ENCODE measurements at regions not wholly inside any gene's neighbourhood (a gene's known extent, or its start where the extent isn't known, plus 50 kb on each side); places are given as distances from the start of the nearest gene placed in this dataset.

- DNase-seq (ENCODE audit: low read depth) = no peak
- TF ChIP-seq CTCF (conservative IDR thresholded peaks at IDR 0.05; ENCODE audit: low read depth, low read length) = no peak
- H3K4me3 ChIP-seq (ENCODE audit: low read depth, low read length) = no peak overlapping the region
Observed at GRCh38 chrX:102988517-102988916, 51.4 kb downstream of the RAB40AL start.

- no peak for TF ChIP-seq CTCF (conservative IDR thresholded peaks at IDR 0.05; ENCODE audit: low read depth, low read length)
- DNase-seq (ENCODE audit: low read depth) = no peak
- H3K4me3 ChIP-seq (ENCODE audit: low read depth, low read length) = no peak overlapping the region
Observed at GRCh38 chrX:102995316-102995715, 58.2 kb downstream of the RAB40AL start.

GRCh38 chrX:103002576-103002975, 61.4 kb downstream of the BEX1 start:
- peak; percentile 1 for DNase-seq (ENCODE audit: low read depth)
- TF ChIP-seq CTCF (conservative IDR thresholded peaks at IDR 0.05; ENCODE audit: low read depth, low read length) = no peak
- no peak overlapping the region for H3K4me3 ChIP-seq (ENCODE audit: low read depth, low read length)
